ENCODE measurements at regions not wholly inside any gene's neighbourhood (a gene's known extent, or its start where the extent isn't known, plus 50 kb on each side); places are given as distances from the start of the nearest gene placed in this dataset.

GRCh38 chr3:31196261-31196660 lies 301.8 kb upstream of the GADL1 start:
- DNase-seq (ENCODE audit: extremely low spot score, unreplicated experiment) = no peak
- Mint-ChIP-seq H3K9me3 (ENCODE audit: unreplicated experiment) (no peaks in the 10 kb centered on the region), H3K27ac (ENCODE audit: unreplicated experiment) (no peak overlapping the region), H3K4me3 (ENCODE audit: unreplicated experiment) (no peak overlapping the region), H3K4me1 (ENCODE audit: unreplicated experiment) (no peaks in the 10 kb centered on the region), H3K36me3 (ENCODE audit: unreplicated experiment) (no peaks in the 10 kb centered on the region), H3K27me3 (ENCODE audit: unreplicated experiment) (peaks cover 3% of the 10 kb centered on the region)
- TF ChIP-seq CTCF (IDR thresholded peaks at IDR 0.05) = no peak

- Mint-ChIP-seq H3K9me3 (ENCODE audit: unreplicated experiment) (no peaks in the 10 kb centered on the region), H3K27ac (ENCODE audit: unreplicated experiment) (no peak overlapping the region), H3K4me1 (ENCODE audit: unreplicated experiment) (no peaks in the 10 kb centered on the region), H3K27me3 (ENCODE audit: unreplicated experiment) (peaks cover under 1% of the 10 kb centered on the region), H3K4me3 (ENCODE audit: unreplicated experiment) (no peak overlapping the region), H3K36me3 (ENCODE audit: unreplicated experiment) (no peaks in the 10 kb centered on the region)
- TF ChIP-seq CTCF (IDR thresholded peaks at IDR 0.05) = no peak
- DNase-seq (ENCODE audit: extremely low spot score, unreplicated experiment) = no peak
Observed at GRCh38 chr3:31196881-31197364, 302.5 kb upstream of the GADL1 start.

- no peak for TF ChIP-seq CTCF (IDR thresholded peaks at IDR 0.05)
- Mint-ChIP-seq H3K36me3 (ENCODE audit: unreplicated experiment) (no peaks in the 10 kb centered on the region), H3K4me3 (ENCODE audit: unreplicated experiment) (no peak overlapping the region), H3K27ac (ENCODE audit: unreplicated experiment) (no peak overlapping the region), H3K4me1 (ENCODE audit: unreplicated experiment) (no peaks in the 10 kb centered on the region), H3K27me3 (ENCODE audit: unreplicated experiment) (peaks cover 2% of the 10 kb centered on the region), H3K9me3 (ENCODE audit: unreplicated experiment) (no peaks in the 10 kb centered on the region)
- no peak for DNase-seq (ENCODE audit: extremely low spot score, unreplicated experiment)
Observed at GRCh38 chr3:31197941-31198340, 303.5 kb upstream of the GADL1 start.

GRCh38 chr3:31198890-31199289 lies 304.4 kb upstream of the GADL1 start:
- H3K4me1 Mint-ChIP-seq (ENCODE audit: unreplicated experiment) = no peaks in the 10 kb centered on the region
- H3K27me3 Mint-ChIP-seq (ENCODE audit: unreplicated experiment) = peaks cover 2% of the 10 kb centered on the region

More at GRCh38 chr3:31198890-31199289, 304.4 kb upstream of the GADL1 start:
- H3K36me3 Mint-ChIP-seq (ENCODE audit: unreplicated experiment) = no peaks in the 10 kb centered on the region
- DNase-seq (ENCODE audit: extremely low spot score, unreplicated experiment) = no peak
- no peak for TF ChIP-seq CTCF (IDR thresholded peaks at IDR 0.05)
- no peak overlapping the region for H3K27ac Mint-ChIP-seq (ENCODE audit: unreplicated experiment)
- no peaks in the 10 kb centered on the region for H3K9me3 Mint-ChIP-seq (ENCODE audit: unreplicated experiment)
- no peak overlapping the region for H3K4me3 Mint-ChIP-seq (ENCODE audit: unreplicated experiment)

Measured in osteocyte (in vitro differentiated cells).